Neural cell (in vitro differentiated cells): ENCODE measurements at regions not wholly inside any gene's neighbourhood (a gene's known extent, or its start where the extent isn't known, plus 50 kb on each side); places are given as distances from the start of the nearest gene placed in this dataset.

Source experiments
- EZH2 ChIP-seq: fragments of 200-600, 300-800 bp; shearing (Covaris generic), sonication (generic); IDR thresholded peaks from 2 replicates; pipeline ENCODE4 v1.6.1; 2014; ENCODE audit warnings: antibody characterized with exemption, low read length, borderline replicate concordance, mild to moderate bottlenecking; ENCODE audit not compliant: insufficient read depth, poor library complexity, severe bottlenecking
- POLR2AphosphoS5 ChIP-seq: IDR thresholded peaks from 2 replicates; pipeline ENCODE4 v1.6.1; 2012
- RAD21 ChIP-seq: fragments of 450-650 bp; conservative IDR thresholded peaks from 2 replicates; pipeline ENCODE4 v1.6.1; 2014; ENCODE audit warnings: antibody characterized with exemption, mild to moderate bottlenecking, moderate library complexity
- TAF1 ChIP-seq: IDR thresholded peaks from 2 replicates; pipeline ENCODE4 v1.6.1; 2012; ENCODE audit warnings: low read depth
- TF ChIP-seq, protein P1 (sequence below): fragments of 450-650 bp; IDR thresholded peaks from 2 replicates; pipeline ENCODE4 v1.5.1; 2014; ENCODE audit warnings: antibody characterized with exemption, mild to moderate bottlenecking, moderate library complexity; ENCODE audit not compliant: poor library complexity, severe bottlenecking
- TF ChIP-seq, protein P2 (sequence below): IDR thresholded peaks from 2 replicates; pipeline ENCODE4 v1.6.1; 2012; ENCODE audit warnings: borderline replicate concordance

DNA sequence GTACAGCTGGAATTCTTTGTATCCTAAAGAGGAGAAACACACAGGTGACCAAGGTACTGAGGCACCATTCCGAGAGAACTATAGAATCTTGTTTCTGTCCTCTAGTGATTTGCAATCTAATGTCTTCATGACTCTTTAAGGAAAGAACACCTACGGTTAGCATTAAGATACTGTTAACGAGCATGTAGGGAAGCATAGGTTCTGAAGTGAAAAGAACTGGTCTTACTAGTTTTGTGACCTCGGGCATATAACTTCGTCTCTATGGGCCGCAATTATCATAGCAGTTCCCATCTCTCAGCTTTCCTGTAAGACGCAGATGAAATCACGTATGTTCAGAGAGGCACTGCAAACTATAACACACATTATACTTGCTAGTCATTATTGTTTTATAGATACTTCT is 193.0 kb upstream of the NBEA start:
- TF ChIP-seq POLR2AphosphoS5 (no peak), TAF1 (no peak), EZH2 (no peak), RAD21 (no peak)
- TF ChIP-seq, protein P1, sequence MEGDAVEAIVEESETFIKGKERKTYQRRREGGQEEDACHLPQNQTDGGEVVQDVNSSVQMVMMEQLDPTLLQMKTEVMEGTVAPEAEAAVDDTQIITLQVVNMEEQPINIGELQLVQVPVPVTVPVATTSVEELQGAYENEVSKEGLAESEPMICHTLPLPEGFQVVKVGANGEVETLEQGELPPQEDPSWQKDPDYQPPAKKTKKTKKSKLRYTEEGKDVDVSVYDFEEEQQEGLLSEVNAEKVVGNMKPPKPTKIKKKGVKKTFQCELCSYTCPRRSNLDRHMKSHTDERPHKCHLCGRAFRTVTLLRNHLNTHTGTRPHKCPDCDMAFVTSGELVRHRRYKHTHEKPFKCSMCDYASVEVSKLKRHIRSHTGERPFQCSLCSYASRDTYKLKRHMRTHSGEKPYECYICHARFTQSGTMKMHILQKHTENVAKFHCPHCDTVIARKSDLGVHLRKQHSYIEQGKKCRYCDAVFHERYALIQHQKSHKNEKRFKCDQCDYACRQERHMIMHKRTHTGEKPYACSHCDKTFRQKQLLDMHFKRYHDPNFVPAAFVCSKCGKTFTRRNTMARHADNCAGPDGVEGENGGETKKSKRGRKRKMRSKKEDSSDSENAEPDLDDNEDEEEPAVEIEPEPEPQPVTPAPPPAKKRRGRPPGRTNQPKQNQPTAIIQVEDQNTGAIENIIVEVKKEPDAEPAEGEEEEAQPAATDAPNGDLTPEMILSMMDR = no peak
- TF ChIP-seq, protein P2, sequence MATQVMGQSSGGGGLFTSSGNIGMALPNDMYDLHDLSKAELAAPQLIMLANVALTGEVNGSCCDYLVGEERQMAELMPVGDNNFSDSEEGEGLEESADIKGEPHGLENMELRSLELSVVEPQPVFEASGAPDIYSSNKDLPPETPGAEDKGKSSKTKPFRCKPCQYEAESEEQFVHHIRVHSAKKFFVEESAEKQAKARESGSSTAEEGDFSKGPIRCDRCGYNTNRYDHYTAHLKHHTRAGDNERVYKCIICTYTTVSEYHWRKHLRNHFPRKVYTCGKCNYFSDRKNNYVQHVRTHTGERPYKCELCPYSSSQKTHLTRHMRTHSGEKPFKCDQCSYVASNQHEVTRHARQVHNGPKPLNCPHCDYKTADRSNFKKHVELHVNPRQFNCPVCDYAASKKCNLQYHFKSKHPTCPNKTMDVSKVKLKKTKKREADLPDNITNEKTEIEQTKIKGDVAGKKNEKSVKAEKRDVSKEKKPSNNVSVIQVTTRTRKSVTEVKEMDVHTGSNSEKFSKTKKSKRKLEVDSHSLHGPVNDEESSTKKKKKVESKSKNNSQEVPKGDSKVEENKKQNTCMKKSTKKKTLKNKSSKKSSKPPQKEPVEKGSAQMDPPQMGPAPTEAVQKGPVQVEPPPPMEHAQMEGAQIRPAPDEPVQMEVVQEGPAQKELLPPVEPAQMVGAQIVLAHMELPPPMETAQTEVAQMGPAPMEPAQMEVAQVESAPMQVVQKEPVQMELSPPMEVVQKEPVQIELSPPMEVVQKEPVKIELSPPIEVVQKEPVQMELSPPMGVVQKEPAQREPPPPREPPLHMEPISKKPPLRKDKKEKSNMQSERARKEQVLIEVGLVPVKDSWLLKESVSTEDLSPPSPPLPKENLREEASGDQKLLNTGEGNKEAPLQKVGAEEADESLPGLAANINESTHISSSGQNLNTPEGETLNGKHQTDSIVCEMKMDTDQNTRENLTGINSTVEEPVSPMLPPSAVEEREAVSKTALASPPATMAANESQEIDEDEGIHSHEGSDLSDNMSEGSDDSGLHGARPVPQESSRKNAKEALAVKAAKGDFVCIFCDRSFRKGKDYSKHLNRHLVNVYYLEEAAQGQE = no peak
